ENCODE measurements at regions not wholly inside any gene's neighbourhood (a gene's known extent, or its start where the extent isn't known, plus 50 kb on each side); places are given as distances from the start of the nearest gene placed in this dataset.

DNA sequence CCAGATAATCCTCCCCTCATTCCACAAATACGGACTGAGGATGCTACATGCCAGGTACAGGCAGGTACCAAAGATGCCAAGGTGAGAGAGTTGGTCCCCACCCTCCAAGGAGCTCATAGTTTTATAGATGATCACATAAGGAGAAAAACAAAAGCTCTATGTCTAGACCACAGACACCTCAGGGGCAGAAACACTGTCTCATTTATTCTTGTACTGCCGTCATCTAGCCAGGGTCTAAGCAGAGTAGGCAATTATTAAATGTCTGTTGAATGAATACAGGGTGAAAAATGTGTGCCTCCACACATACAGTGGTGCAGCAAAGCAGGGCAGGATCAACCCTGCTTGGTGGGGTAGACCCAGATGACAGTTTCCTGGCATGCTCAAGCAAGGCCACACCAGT lies 439.8 kb upstream of the JARID2 start:
- TF ChIP-seq, protein P1, sequence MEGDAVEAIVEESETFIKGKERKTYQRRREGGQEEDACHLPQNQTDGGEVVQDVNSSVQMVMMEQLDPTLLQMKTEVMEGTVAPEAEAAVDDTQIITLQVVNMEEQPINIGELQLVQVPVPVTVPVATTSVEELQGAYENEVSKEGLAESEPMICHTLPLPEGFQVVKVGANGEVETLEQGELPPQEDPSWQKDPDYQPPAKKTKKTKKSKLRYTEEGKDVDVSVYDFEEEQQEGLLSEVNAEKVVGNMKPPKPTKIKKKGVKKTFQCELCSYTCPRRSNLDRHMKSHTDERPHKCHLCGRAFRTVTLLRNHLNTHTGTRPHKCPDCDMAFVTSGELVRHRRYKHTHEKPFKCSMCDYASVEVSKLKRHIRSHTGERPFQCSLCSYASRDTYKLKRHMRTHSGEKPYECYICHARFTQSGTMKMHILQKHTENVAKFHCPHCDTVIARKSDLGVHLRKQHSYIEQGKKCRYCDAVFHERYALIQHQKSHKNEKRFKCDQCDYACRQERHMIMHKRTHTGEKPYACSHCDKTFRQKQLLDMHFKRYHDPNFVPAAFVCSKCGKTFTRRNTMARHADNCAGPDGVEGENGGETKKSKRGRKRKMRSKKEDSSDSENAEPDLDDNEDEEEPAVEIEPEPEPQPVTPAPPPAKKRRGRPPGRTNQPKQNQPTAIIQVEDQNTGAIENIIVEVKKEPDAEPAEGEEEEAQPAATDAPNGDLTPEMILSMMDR (conservative IDR thresholded peaks at IDR 0.05; ENCODE audit: low read depth in 2 of 2), result no peak
- TF ChIP-seq EZH2 (IDR thresholded peaks at IDR 0.05; ENCODE audit: low read depth, unreplicated experiment) (no peak), CREB1 (CRISPR knock-in tag; IDR thresholded peaks at IDR 0.05; ENCODE audit: low read depth) (no peak), ZNF114 (CRISPR knock-in tag; IDR thresholded peaks at IDR 0.05) (no peak), POLR2AphosphoS5 (IDR thresholded peaks at IDR 0.05; ENCODE audit: low read depth) (no peak), EZH2phosphoT487 (IDR thresholded peaks at IDR 0.05; ENCODE audit: unreplicated experiment) (no peak)
